ENCODE measurements at regions not wholly inside any gene's neighbourhood (a gene's known extent, or its start where the extent isn't known, plus 50 kb on each side); places are given as distances from the start of the nearest gene placed in this dataset.

- H3K4me1 ChIP-seq, result no peaks in the 10 kb centered on the region
- no peaks in the 10 kb centered on the region for H3K36me3 ChIP-seq (ENCODE audit: control insufficient read depth, insufficient read depth, low read length)
- H2AFZ ChIP-seq, result no peak overlapping the region
- H3K4me2 ChIP-seq (ENCODE audit: low read length), result no peak overlapping the region
- H3K79me2 ChIP-seq, result no peaks in the 10 kb centered on the region
- H3K9ac ChIP-seq, result no peak overlapping the region
- H3K27me3 ChIP-seq (ENCODE audit: control insufficient read depth, insufficient read depth, low read length), result no peaks in the 10 kb centered on the region
- no peaks in the 10 kb centered on the region for H3K9me3 ChIP-seq (ENCODE audit: control insufficient read depth, low read length)
- TF ChIP-seq CTCF (IDR thresholded peaks at IDR 0.05), result no peak
- no peak overlapping the region for H3K4me3 ChIP-seq (ENCODE audit: low read depth, low read length)
- no peak overlapping the region for H3K27ac ChIP-seq
Measured at GRCh38 chr2:76558157-76558556, 847.4 kb upstream of the GCFC2 start.

- no peak for TF ChIP-seq CTCF (IDR thresholded peaks at IDR 0.05)
Measured at GRCh38 chr2:76556018-76556417, 845.3 kb upstream of the GCFC2 start.

GRCh38 chr2:76546207-76546606 lies 835.5 kb upstream of the GCFC2 start:
- no peak for TF ChIP-seq CTCF (IDR thresholded peaks at IDR 0.05)
- Histone ChIP-seq H3K4me1 (no peaks in the 10 kb centered on the region), H3K79me2 (no peaks in the 10 kb centered on the region), H3K27ac (no peak overlapping the region), H2AFZ (no peak overlapping the region), H3K4me3 (ENCODE audit: low read depth, low read length) (no peak overlapping the region), H3K9ac (no peak overlapping the region), H3K36me3 (ENCODE audit: control insufficient read depth, insufficient read depth, low read length) (no peaks in the 10 kb centered on the region), H3K27me3 (ENCODE audit: control insufficient read depth, insufficient read depth, low read length) (no peaks in the 10 kb centered on the region), H3K4me2 (ENCODE audit: low read length) (no peak overlapping the region), H3K9me3 (ENCODE audit: control insufficient read depth, low read length) (no peaks in the 10 kb centered on the region)

More at GRCh38 chr2:76556018-76556417, 845.3 kb upstream of the GCFC2 start:
- no peaks in the 10 kb centered on the region for H3K27me3 ChIP-seq (ENCODE audit: control insufficient read depth, insufficient read depth, low read length)
- H3K9ac ChIP-seq, result no peak overlapping the region
- no peaks in the 10 kb centered on the region for H3K9me3 ChIP-seq (ENCODE audit: control insufficient read depth, low read length)
- no peak overlapping the region for H2AFZ ChIP-seq
- H3K4me2 ChIP-seq (ENCODE audit: low read length), result no peak overlapping the region
- no peak overlapping the region for H3K27ac ChIP-seq
- H3K4me1 ChIP-seq, result no peaks in the 10 kb centered on the region
- no peak overlapping the region for H3K4me3 ChIP-seq (ENCODE audit: low read depth, low read length)
- no peaks in the 10 kb centered on the region for H3K79me2 ChIP-seq
- no peaks in the 10 kb centered on the region for H3K36me3 ChIP-seq (ENCODE audit: control insufficient read depth, insufficient read depth, low read length)

GRCh38 chr2:76544901-76545300 lies 834.2 kb upstream of the GCFC2 start:
- TF ChIP-seq CTCF (IDR thresholded peaks at IDR 0.05), result no peak
- no peak overlapping the region for H3K4me3 ChIP-seq (ENCODE audit: low read depth, low read length)
- no peak overlapping the region for H3K27ac ChIP-seq
- no peaks in the 10 kb centered on the region for H3K9me3 ChIP-seq (ENCODE audit: control insufficient read depth, low read length)
- no peak overlapping the region for H3K4me2 ChIP-seq (ENCODE audit: low read length)
- H3K36me3 ChIP-seq (ENCODE audit: control insufficient read depth, insufficient read depth, low read length), result no peaks in the 10 kb centered on the region
- H3K4me1 ChIP-seq, result no peaks in the 10 kb centered on the region
- no peak overlapping the region for H2AFZ ChIP-seq
- H3K79me2 ChIP-seq, result no peaks in the 10 kb centered on the region
- H3K27me3 ChIP-seq (ENCODE audit: control insufficient read depth, insufficient read depth, low read length), result no peaks in the 10 kb centered on the region
- no peak overlapping the region for H3K9ac ChIP-seq

- Histone ChIP-seq H3K4me2 (ENCODE audit: low read length) (no peak overlapping the region), H3K27ac (no peak overlapping the region), H3K79me2 (no peaks in the 10 kb centered on the region), H3K4me3 (ENCODE audit: low read depth, low read length) (no peak overlapping the region), H3K9ac (no peak overlapping the region), H3K4me1 (no peaks in the 10 kb centered on the region), H3K36me3 (ENCODE audit: control insufficient read depth, insufficient read depth, low read length) (no peaks in the 10 kb centered on the region), H3K9me3 (ENCODE audit: control insufficient read depth, low read length) (no peaks in the 10 kb centered on the region), H3K27me3 (ENCODE audit: control insufficient read depth, insufficient read depth, low read length) (no peaks in the 10 kb centered on the region), H2AFZ (no peak overlapping the region)
- TF ChIP-seq CTCF (IDR thresholded peaks at IDR 0.05), result no peak
Measured at GRCh38 chr2:76517574-76517909, 806.8 kb upstream of the GCFC2 start.
